H1 (cell line): ENCODE measurements at regions not wholly inside any gene's neighbourhood (a gene's known extent, or its start where the extent isn't known, plus 50 kb on each side); places are given as distances from the start of the nearest gene placed in this dataset.

Experiments
- CTCF ChIA-PET: fragments of 300-600 bp; sonication (Branson Sonifier 250); formaldehyde crosslinking; loops from one replicate; lab custom pipeline; 2021; ENCODE audit not compliant: partially characterized antibody; lab: Charles Lee
- POLR2A ChIA-PET: fragments of 300-600 bp; sonication (Branson Sonifier 250); formaldehyde crosslinking; loops from one replicate; lab custom pipeline; 2021; ENCODE audit warnings: inconsistent platforms; ENCODE audit not compliant: partially characterized antibody; lab: Charles Lee
- DNase-seq, 2 experiments: peaks; one replicate each; pipeline versions ENCODE4 v3.0.0 to v3.0.0-alpha.2; 2010 to 2022; ENCODE audit warnings: low spot score in 2 of 2, low read depth in 1 of 2, mixed read lengths in 1 of 2
- FAIRE-seq: peaks from 2 replicates; lab custom pipeline; 2011; peaks lifted over from hg19 to GRCh38; lab: Jason Lieb, UNC
- H2AFZ ChIP-seq: 2 replicates; pipeline ENCODE4 v1.8.1; 2012; ENCODE audit warnings: low read length, inconsistent platforms
- H2AK5ac ChIP-seq: 2 replicates; pipeline ENCODE4 v1.6.1; 2013; ENCODE audit warnings: low read depth, low read length
- H2BK120ac ChIP-seq: replicated peaks from 2 replicates; pipeline ENCODE3; 2013; ENCODE audit warnings: low read depth, low read length, inconsistent platforms
- H2BK12ac ChIP-seq: 2 replicates; pipeline ENCODE4 v1.6.1; 2013; ENCODE audit warnings: low read depth, low read length
- H2BK15ac ChIP-seq: 2 replicates; pipeline ENCODE4 v1.6.1; 2013; ENCODE audit warnings: low read length
- H2BK20ac ChIP-seq: 2 replicates; pipeline ENCODE4 v1.6.1; 2013; ENCODE audit warnings: low read length
- H2BK5ac ChIP-seq: 2 replicates; pipeline ENCODE4 v1.6.1; 2013; ENCODE audit warnings: low read depth, low read length
- H3K14ac ChIP-seq: 2 replicates; pipeline ENCODE4 v1.6.1; 2013; ENCODE audit warnings: inconsistent platforms; ENCODE audit not compliant: insufficient read length
- H3K18ac ChIP-seq: 2 replicates; pipeline ENCODE4 v1.6.1; 2013; ENCODE audit warnings: low read length; ENCODE audit errors: extremely low read depth
- H3K23ac ChIP-seq: 2 replicates; pipeline ENCODE4 v1.6.1; 2013; ENCODE audit warnings: inconsistent platforms; ENCODE audit not compliant: insufficient read length
- H3K23me2 ChIP-seq: 2 replicates; pipeline ENCODE4 v1.6.1; 2013; ENCODE audit warnings: low read depth, low read length
- H3K27ac ChIP-seq: 2 replicates; pipeline ENCODE4 v1.6.1; 2011; ENCODE audit warnings: low read depth, low read length, inconsistent platforms
- H3K27me3 ChIP-seq, 4 experiments: replicated peaks in 1 of 4; 1 replicate in 1 of 4; 2 replicates in 3 of 4; pipeline versions ENCODE4 v1.6.1 to v1.8.1; 2011 to 2013; ENCODE audit warnings: low read length in 3 of 4, mild to moderate bottlenecking in 3 of 4, inconsistent platforms in 2 of 4, mixed read lengths in 2 of 4, moderate library complexity in 1 of 4; ENCODE audit not compliant: control insufficient read depth in 3 of 4, insufficient read depth in 3 of 4; ENCODE audit errors: extremely low read depth in 1 of 4
- H3K36me3 ChIP-seq, 4 experiments: 2 replicates each; pipeline versions ENCODE4 v1.6.1 to v1.8.1; 2011 to 2013; ENCODE audit warnings: mild to moderate bottlenecking in 4 of 4, low read length in 3 of 4, moderate library complexity in 2 of 4, control low read depth in 1 of 4, inconsistent platforms in 1 of 4; ENCODE audit not compliant: insufficient read depth in 4 of 4, control insufficient read depth in 2 of 4
- H3K4ac ChIP-seq: replicated peaks from 2 replicates; pipeline ENCODE3; 2013; ENCODE audit warnings: low read length, low read depth, mixed read lengths, inconsistent platforms; ENCODE audit not compliant: insufficient read length
- H3K4me1 ChIP-seq, 4 experiments: replicated peaks in 1 of 4; 1 replicate in 1 of 4; 2 replicates in 3 of 4; pipeline versions ENCODE4 v1.6.1 to v1.8.1; 2011 to 2013; ENCODE audit warnings: low read length in 3 of 4, inconsistent platforms in 2 of 4, mixed read lengths in 1 of 4; ENCODE audit not compliant: insufficient read depth in 4 of 4, control insufficient read depth in 3 of 4
- H3K4me2 ChIP-seq, 2 experiments: 2 replicates each; pipeline versions ENCODE4 v1.6.1 to v1.8.1; 2011 to 2013; ENCODE audit warnings: low read depth in 2 of 2, low read length in 2 of 2, control low read depth in 1 of 2, inconsistent platforms in 1 of 2, mild to moderate bottlenecking in 1 of 2; ENCODE audit not compliant: insufficient read depth in 1 of 2
- H3K4me3 ChIP-seq, 4 experiments: fragments of 200-600, 300-600 bp in 1 of 4; sonication (generic), shearing (Covaris generic), sonication (Bioruptor Twin) in 1 of 4; 2 replicates each; pipeline versions ENCODE4 v1.5.1 to v1.8.1; 2011 to 2016; ENCODE audit warnings: low read length in 4 of 4, low read depth in 3 of 4, control low read depth in 2 of 4, inconsistent platforms in 2 of 4, mild to moderate bottlenecking in 2 of 4, mixed read lengths in 1 of 4, moderate library complexity in 1 of 4; ENCODE audit not compliant: insufficient read depth in 2 of 4; ENCODE audit errors: extremely low read depth in 1 of 4
- H3K56ac ChIP-seq: replicated peaks from 2 replicates; pipeline ENCODE3; 2013; ENCODE audit warnings: low read depth, mild to moderate bottlenecking, mixed read lengths, low read length, inconsistent platforms; ENCODE audit not compliant: insufficient read length
- H3K79me1 ChIP-seq: 2 replicates; pipeline ENCODE4 v1.6.1; 2013; ENCODE audit warnings: low read depth, low read length, control low read depth
- H3K79me2 ChIP-seq, 2 experiments: 2 replicates each; pipeline versions ENCODE4 v1.6.1 to v1.8.1; 2012 to 2013; ENCODE audit warnings: low read length in 2 of 2, mild to moderate bottlenecking in 2 of 2, inconsistent platforms in 1 of 2; ENCODE audit not compliant: insufficient read depth in 2 of 2, control insufficient read depth in 1 of 2
- H3K9ac ChIP-seq, 4 experiments: replicated peaks in 1 of 4; 1 replicate in 1 of 4; 2 replicates in 3 of 4; pipeline versions ENCODE4 v1.6.1 to v1.8.1; 2011 to 2013; ENCODE audit warnings: low read depth in 3 of 4, low read length in 3 of 4, control low read depth in 2 of 4, mild to moderate bottlenecking in 2 of 4, moderate library complexity in 2 of 4, inconsistent platforms in 1 of 4; ENCODE audit errors: extremely low read depth in 1 of 4
- H3K9me3 ChIP-seq, 2 experiments: 2 replicates each; pipeline versions ENCODE4 v1.6.1 to v1.8.1; 2012 to 2013; ENCODE audit warnings: mild to moderate bottlenecking in 2 of 2, moderate library complexity in 2 of 2, control low read depth in 1 of 2, inconsistent platforms in 1 of 2, low read depth in 1 of 2, low read length in 1 of 2, mixed read lengths in 1 of 2; ENCODE audit not compliant: insufficient read depth in 2 of 2
- H4K20me1 ChIP-seq, 2 experiments: replicated peaks in 1 of 2; 2 replicates each; pipeline versions ENCODE3 to v1.8.1; 2011 to 2013; ENCODE audit warnings: inconsistent platforms in 2 of 2, low read length in 2 of 2, mild to moderate bottlenecking in 1 of 2; ENCODE audit not compliant: insufficient read depth in 2 of 2, control insufficient read depth in 1 of 2
- H4K5ac ChIP-seq: 2 replicates; pipeline ENCODE4 v1.6.1; 2013; ENCODE audit warnings: low read length, low read depth, mixed read lengths, inconsistent platforms; ENCODE audit not compliant: insufficient read length
- H4K8ac ChIP-seq: 2 replicates; pipeline ENCODE4 v1.8.0; 2013; ENCODE audit warnings: mild to moderate bottlenecking, moderate library complexity, low read length, inconsistent platforms; ENCODE audit not compliant: insufficient read depth; ENCODE audit errors: extremely low read depth
- H4K91ac ChIP-seq: replicated peaks from 2 replicates; pipeline ENCODE3; 2013; ENCODE audit warnings: low read length, mixed read lengths, inconsistent platforms; ENCODE audit not compliant: insufficient read length
- ASH2L ChIP-seq: fragments of 200-600, 300-600 bp; sonication (generic); IDR thresholded peaks from one replicate; pipeline ENCODE4 v1.7.1; 2017; ENCODE audit warnings: low read length
- CHD1 ChIP-seq: IDR thresholded peaks from 2 replicates; pipeline ENCODE4 v1.6.1; 2012; ENCODE audit warnings: low read depth, low read length, improper control_type of control experiment
- EGR1 ChIP-seq: IDR thresholded peaks from 2 replicates; pipeline ENCODE4 v1.6.1; 2011; ENCODE audit warnings: low read depth, low read length, borderline replicate concordance
- GTF2F1 ChIP-seq: IDR thresholded peaks from 2 replicates; pipeline ENCODE4 v1.6.1; 2012; ENCODE audit warnings: low read depth, low read length, improper control_type of control experiment, borderline replicate concordance
- NANOG ChIP-seq: IDR thresholded peaks from 2 replicates; pipeline ENCODE4 v1.6.1; 2011; ENCODE audit warnings: low read length, low read depth, mild to moderate bottlenecking, inconsistent platforms; ENCODE audit not compliant: insufficient read depth, poor library complexity, severe bottlenecking
- SP2 ChIP-seq: IDR thresholded peaks from 2 replicates; pipeline ENCODE4 v1.6.1; 2012; ENCODE audit warnings: mild to moderate bottlenecking, low read length, inconsistent platforms
- TAF1 ChIP-seq: IDR thresholded peaks from 2 replicates; pipeline ENCODE4 v1.6.1; 2011; ENCODE audit warnings: mild to moderate bottlenecking, low read depth, low read length
- TCF12 ChIP-seq: IDR thresholded peaks from 2 replicates; pipeline ENCODE4 v1.6.1; 2011; ENCODE audit warnings: low read depth, mild to moderate bottlenecking, low read length
- ZNF274 ChIP-seq: IDR thresholded peaks from 2 replicates; pipeline ENCODE4 v1.7.0; 2012; ENCODE audit warnings: low read length, borderline replicate concordance; ENCODE audit errors: extremely low read depth
- WGBS, 2 experiments: shearing (Covaris generic) in 1 of 2; methylation state at CpG; one replicate each; pipeline versions ENCODE4 v1.1.6 to v1.1.7; 2013 to 2015; ENCODE audit warnings: low lambda C conversion rate in 2 of 2, mixed read lengths in 2 of 2, inconsistent platforms in 1 of 2, low coverage in 1 of 2, missing lambda C conversion rate in 1 of 2; ENCODE audit not compliant: insufficient replicate concordance in 2 of 2, insufficient coverage in 1 of 2, insufficient read length in 1 of 2; ENCODE audit errors: extremely low coverage in 1 of 2, missing lambda C conversion rate in 1 of 2; 5-methylcytosine and 5-hydroxymethylcytosine counted together
- TF ChIP-seq, protein P1 (sequence below): IDR thresholded peaks from 2 replicates; pipeline ENCODE4 v1.6.1; 2012; ENCODE audit warnings: inconsistent platforms
- TF ChIP-seq, protein P2 (sequence below): IDR thresholded peaks from 2 replicates; pipeline ENCODE4 v1.6.1; 2011; ENCODE audit warnings: low read depth, mild to moderate bottlenecking, low read length; ENCODE audit not compliant: insufficient read depth
- TF ChIP-seq, protein P3 (sequence below): IDR thresholded peaks from 2 replicates; pipeline ENCODE4 v1.6.1; 2012; ENCODE audit warnings: inconsistent platforms

DNA sequence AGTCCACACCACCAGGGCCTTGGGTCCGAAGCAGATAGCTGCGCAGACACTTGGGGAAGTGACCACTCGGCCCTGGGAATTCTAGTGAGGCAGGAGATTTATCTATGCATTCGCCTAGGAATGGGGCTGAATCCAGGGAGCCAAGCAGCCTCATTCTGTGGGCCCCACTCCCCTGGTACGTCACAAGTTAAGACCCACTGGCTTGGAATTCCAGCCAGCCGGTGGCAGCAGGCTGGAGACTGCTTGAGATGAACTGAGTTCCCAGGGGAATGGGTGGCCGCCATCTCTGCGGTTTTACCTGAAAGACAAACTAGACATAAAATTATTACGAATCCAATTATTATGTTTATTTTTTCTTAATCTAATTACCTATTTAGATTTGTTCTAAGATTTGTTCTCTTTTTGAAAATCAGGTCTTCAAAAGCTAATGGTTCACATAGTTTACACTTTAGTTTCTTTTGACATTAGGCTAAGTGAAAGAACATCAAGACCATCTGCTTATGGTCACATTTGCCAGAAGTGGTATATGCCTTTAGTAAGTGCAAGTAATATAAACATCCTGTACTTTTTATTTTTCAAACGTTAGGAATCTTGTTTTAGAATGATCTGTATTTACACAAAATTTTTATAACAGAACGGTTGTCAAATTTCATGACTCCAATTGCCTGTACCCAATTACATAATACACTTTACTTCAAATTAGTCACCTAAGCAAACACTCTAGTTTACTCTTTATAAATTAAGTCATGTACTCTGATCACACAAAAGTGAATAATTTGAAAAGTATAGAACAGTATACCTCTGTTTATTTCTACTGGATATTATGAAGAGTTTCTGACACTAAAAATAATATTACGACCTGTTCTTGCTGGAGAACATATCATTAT lies 74.4 kb downstream of the SLITRK6 start:
- Histone ChIP-seq H3K36me3 (no peaks in the 10 kb centered on the region), H2BK15ac (no peak overlapping the region), H2BK120ac (no peak overlapping the region), H2AFZ (no peak overlapping the region), H2BK12ac (no peak overlapping the region), H3K4me1 (no peaks in the 10 kb centered on the region), H3K79me2 (no peaks in the 10 kb centered on the region), H3K27ac (no peak overlapping the region), H3K79me1 (no peaks in the 10 kb centered on the region), H3K4ac (no peak overlapping the region), H3K9ac (no peak overlapping the region), H4K5ac (no peak overlapping the region), H3K23me2 (no peaks in the 10 kb centered on the region), H3K56ac (no peak overlapping the region), H4K20me1 (no peaks in the 10 kb centered on the region), H4K91ac (no peak overlapping the region), H3K18ac (no peak overlapping the region), H2BK5ac (no peak overlapping the region), H3K4me3 (no peak overlapping the region), H4K8ac (peak overlapping the region; percentile 68; the same call in 1 of the 2 replicates), H3K9me3 (no peaks in the 10 kb centered on the region), H2AK5ac (no peak overlapping the region), H3K27me3 (no peaks in the 10 kb centered on the region), H3K14ac (no peak overlapping the region), H3K23ac (no peak overlapping the region), H3K4me2 (no peak overlapping the region), H2BK20ac (no peak overlapping the region)
- POLR2A ChIA-PET = no interaction called here
- no peak for DNase-seq
- no peak for FAIRE-seq
- WGBS, 2 experiments = 94% methylated on average over 12 of the region's 12 CpGs; no CpG with 5 or more reads in 1 of the 2 experiments
- CTCF ChIA-PET = no interaction called here
- TF ChIP-seq NANOG = no peak
- TF ChIP-seq GTF2F1 = no peak
- no peak for TF ChIP-seq TAF1
- TF ChIP-seq CHD1 = no peak
- TF ChIP-seq, protein P1, sequence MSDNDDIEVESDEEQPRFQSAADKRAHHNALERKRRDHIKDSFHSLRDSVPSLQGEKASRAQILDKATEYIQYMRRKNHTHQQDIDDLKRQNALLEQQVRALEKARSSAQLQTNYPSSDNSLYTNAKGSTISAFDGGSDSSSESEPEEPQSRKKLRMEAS = no peak
- TF ChIP-seq ZNF274 = no peak
- TF ChIP-seq SP2 = no peak
- TF ChIP-seq, protein P2, sequence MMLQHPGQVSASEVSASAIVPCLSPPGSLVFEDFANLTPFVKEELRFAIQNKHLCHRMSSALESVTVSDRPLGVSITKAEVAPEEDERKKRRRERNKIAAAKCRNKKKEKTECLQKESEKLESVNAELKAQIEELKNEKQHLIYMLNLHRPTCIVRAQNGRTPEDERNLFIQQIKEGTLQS = no peak
- no peak for TF ChIP-seq ASH2L
- TF ChIP-seq, protein P3, sequence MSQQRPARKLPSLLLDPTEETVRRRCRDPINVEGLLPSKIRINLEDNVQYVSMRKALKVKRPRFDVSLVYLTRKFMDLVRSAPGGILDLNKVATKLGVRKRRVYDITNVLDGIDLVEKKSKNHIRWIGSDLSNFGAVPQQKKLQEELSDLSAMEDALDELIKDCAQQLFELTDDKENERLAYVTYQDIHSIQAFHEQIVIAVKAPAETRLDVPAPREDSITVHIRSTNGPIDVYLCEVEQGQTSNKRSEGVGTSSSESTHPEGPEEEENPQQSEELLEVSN = no peak
- no peak for TF ChIP-seq EGR1
- TF ChIP-seq TCF12 = no peak
